NCI-H2029 treated with DMSO at 0.1 percent for 48 hours (cell line): ENCODE measurements at regions not wholly inside any gene's neighbourhood (a gene's known extent, or its start where the extent isn't known, plus 50 kb on each side); places are given as distances from the start of the nearest gene placed in this dataset.
A peak's percentile ranks its signal among the peaks of the same experiment; 100 is the strongest.
"Not testable (repeated sequence)": the region's sequence is repeated elsewhere in the genome, so short reads cannot be mapped to it uniquely, and the experiment has no call there.

Experiments
- DNase-seq: peaks from one replicate; lab custom pipeline; 2025; lab: John Stamatoyannopoulos, UW

GRCh38 chr4:26175905-26176470 lies 144.8 kb upstream of the RBPJ start:
- no peak for DNase-seq

GRCh38 chr4:26176598-26177149 lies 144.1 kb upstream of the RBPJ start:
- DNase-seq, result no peak

GRCh38 chr4:26178854-26179253 lies 142.0 kb upstream of the RBPJ start:
- no peak for DNase-seq

- DNase-seq, result no peak
These were observed 141.5 kb upstream of the RBPJ start for GRCh38 chr4:26179316-26179760.

GRCh38 chr4:26181616-26182015 lies 139.2 kb upstream of the RBPJ start:
- DNase-seq, result no peak

GRCh38 chr4:26183017-26183416 lies 137.8 kb upstream of the RBPJ start:
- DNase-seq, result no peak

- DNase-seq, result no peak
These were observed 135.4 kb upstream of the RBPJ start for GRCh38 chr4:26185436-26185835.

GRCh38 chr4:26191353-26191752 lies 129.5 kb upstream of the RBPJ start:
- no peak for DNase-seq

- DNase-seq, result no peak
These were observed 127.6 kb upstream of the RBPJ start for GRCh38 chr4:26192899-26193869.

GRCh38 chr4:26194764-26195163 lies 126.0 kb upstream of the RBPJ start:
- DNase-seq, result no peak

- DNase-seq, result no peak
These were observed 124.2 kb upstream of the RBPJ start for GRCh38 chr4:26196567-26196966.

GRCh38 chr4:26197018-26197779 lies 123.6 kb upstream of the RBPJ start:
- DNase-seq, result no peak

GRCh38 chr4:26198931-26199330 lies 121.9 kb upstream of the RBPJ start:
- DNase-seq, result not testable (repeated sequence)

- no peak for DNase-seq
These were observed 121.2 kb upstream of the RBPJ start for GRCh38 chr4:26199596-26199995.

- DNase-seq, result no peak
These were observed 119.7 kb upstream of the RBPJ start for GRCh38 chr4:26201120-26201519.

- DNase-seq, result no peak
These were observed 116.5 kb upstream of the RBPJ start for GRCh38 chr4:26204249-26204825.

GRCh38 chr4:26204911-26205370 lies 115.9 kb upstream of the RBPJ start:
- DNase-seq, result peak; percentile 93

- peak; percentile 58 for DNase-seq
These were observed 114.5 kb upstream of the RBPJ start for GRCh38 chr4:26206339-26206738.

GRCh38 chr4:26206999-26207398 lies 113.8 kb upstream of the RBPJ start:
- peak; percentile 82 for DNase-seq

GRCh38 chr4:26207631-26208030 lies 113.2 kb upstream of the RBPJ start:
- no peak for DNase-seq

GRCh38 chr4:26208237-26208994 lies 112.4 kb upstream of the RBPJ start:
- DNase-seq, result no peak
